Smooth muscle cell (in vitro differentiated cells): ENCODE measurements at regions not wholly inside any gene's neighbourhood (a gene's known extent, or its start where the extent isn't known, plus 50 kb on each side); places are given as distances from the start of the nearest gene placed in this dataset.

Experiments used
- DNase-seq: peaks from one replicate; lab custom pipeline; 2025; ENCODE audit not compliant: unreplicated experiment; lab: John Stamatoyannopoulos, UW
- H2AFZ ChIP-seq: fragments of 200-600 bp; sonication (generic); 2 replicates; pipeline ENCODE4 v1.6.0; 2016; ENCODE audit warnings: antibody characterized with exemption, low read depth, mild to moderate bottlenecking
- H3F3A ChIP-seq: fragments of 200-600 bp; sonication (generic); 2 replicates; pipeline ENCODE4 v1.6.0; 2017; ENCODE audit warnings: antibody characterized with exemption, low read depth
- H3K27ac ChIP-seq: fragments of 200-600 bp; sonication (generic); 2 replicates; pipeline ENCODE4 v1.5.1; 2016; ENCODE audit warnings: low read depth, mild to moderate bottlenecking
- H3K27me3 ChIP-seq: fragments of 200-600 bp; sonication (generic); 2 replicates; pipeline ENCODE4 v1.6.1; 2016; ENCODE audit warnings: low read depth, mild to moderate bottlenecking
- H3K36me3 ChIP-seq: fragments of 200-600 bp; sonication (generic); 2 replicates; pipeline ENCODE4 v1.5.1; 2016; ENCODE audit warnings: low read depth
- H3K4me1 ChIP-seq: fragments of 200-600 bp; sonication (generic); 2 replicates; pipeline ENCODE4 v1.5.1; 2016; ENCODE audit warnings: low read depth
- H3K4me2 ChIP-seq: fragments of 200-600 bp; sonication (generic); 2 replicates; pipeline ENCODE4 v1.6.0; 2016; ENCODE audit warnings: mild to moderate bottlenecking
- H3K4me3 ChIP-seq: fragments of 200-600 bp; sonication (generic); 2 replicates; pipeline ENCODE4 v1.5.1; 2016; ENCODE audit warnings: mild to moderate bottlenecking
- H3K79me2 ChIP-seq: fragments of 200-600 bp; sonication (generic); 2 replicates; pipeline ENCODE4 v1.6.0; 2016; ENCODE audit warnings: low read depth, mild to moderate bottlenecking
- H3K9ac ChIP-seq: fragments of 200-600 bp; sonication (generic); 2 replicates; pipeline ENCODE4 v1.6.0; 2016; ENCODE audit warnings: low read depth
- H3K9me3 ChIP-seq: fragments of 200-600 bp; sonication (generic); replicated peaks from 2 replicates; pipeline ENCODE4 v1.5.1; 2016; ENCODE audit warnings: low read depth
- H4K20me1 ChIP-seq: fragments of 200-600 bp; sonication (generic); 2 replicates; pipeline ENCODE4 v1.6.0; 2016; ENCODE audit warnings: low read depth
- CTCF ChIP-seq: fragments of 200-600 bp; sonication (generic); IDR thresholded peaks from 2 replicates; pipeline ENCODE4 v1.5.1; 2017; ENCODE audit warnings: borderline replicate concordance, mild to moderate bottlenecking, antibody characterized with exemption; ENCODE audit not compliant: insufficient read depth, poor library complexity, severe bottlenecking
- WGBS: methylation state at CpG from one replicate; pipeline ENCODE4 v1.1.7; 2016; ENCODE audit warnings: low lambda C conversion rate; 5-methylcytosine and 5-hydroxymethylcytosine counted together

GRCh38 chr3:20401253-20401652, 215.2 kb upstream of the SGO1 start:
- Histone ChIP-seq H3K27me3 (no peaks in the 10 kb centered on the region), H3K9ac (no peak overlapping the region), H2AFZ (no peak overlapping the region), H3F3A (peaks cover 5% of the 10 kb centered on the region), H3K27ac (no peak overlapping the region), H3K36me3 (no peaks in the 10 kb centered on the region), H4K20me1 (no peaks in the 10 kb centered on the region), H3K79me2 (no peaks in the 10 kb centered on the region), H3K4me1 (peaks cover 9% of the 10 kb centered on the region), H3K9me3 (no peaks in the 10 kb centered on the region), H3K4me3 (no peak overlapping the region), H3K4me2 (no peak overlapping the region)
- TF ChIP-seq CTCF: no peak
- 86% methylated on average over 4 of the region's 4 CpGs for WGBS
- no peak for DNase-seq

GRCh38 chr3:20400686-20401085, 214.7 kb upstream of the SGO1 start:
- DNase-seq: no peak
- Histone ChIP-seq H3K4me3 (no peak overlapping the region), H3K4me2 (no peak overlapping the region), H3K79me2 (no peaks in the 10 kb centered on the region), H3K9me3 (no peaks in the 10 kb centered on the region), H3K27ac (no peak overlapping the region), H2AFZ (no peak overlapping the region), H3K4me1 (peaks cover 5% of the 10 kb centered on the region), H4K20me1 (no peaks in the 10 kb centered on the region), H3K9ac (no peak overlapping the region), H3K27me3 (no peaks in the 10 kb centered on the region), H3F3A (no peaks in the 10 kb centered on the region), H3K36me3 (no peaks in the 10 kb centered on the region)
- 90% methylated on average over 1 of the region's 1 CpG for WGBS
- TF ChIP-seq CTCF: no peak

- no peak for DNase-seq
- no peaks in the 10 kb centered on the region for H4K20me1 ChIP-seq
- H2AFZ ChIP-seq: no peak overlapping the region
- 68% methylated on average over 2 of the region's 2 CpGs for WGBS
- no peaks in the 10 kb centered on the region for H3F3A ChIP-seq
- H3K4me2 ChIP-seq: no peak overlapping the region
- H3K9ac ChIP-seq: no peak overlapping the region
- no peaks in the 10 kb centered on the region for H3K9me3 ChIP-seq
- no peak for TF ChIP-seq CTCF
- H3K36me3 ChIP-seq: no peaks in the 10 kb centered on the region
- H3K27me3 ChIP-seq: no peaks in the 10 kb centered on the region
- no peak overlapping the region for H3K4me3 ChIP-seq
- peaks cover under 1% of the 10 kb centered on the region for H3K4me1 ChIP-seq
- H3K27ac ChIP-seq: no peak overlapping the region
- H3K79me2 ChIP-seq: no peaks in the 10 kb centered on the region
Observed at GRCh38 chr3:20400281-20400680, 214.3 kb upstream of the SGO1 start.

- no peak overlapping the region for H3K4me2 ChIP-seq
- no peaks in the 10 kb centered on the region for H3K36me3 ChIP-seq
- H3K27ac ChIP-seq: no peak overlapping the region
- 76% methylated on average over 3 of the region's 3 CpGs for WGBS
- H3K9me3 ChIP-seq: no peaks in the 10 kb centered on the region
- H3K27me3 ChIP-seq: no peaks in the 10 kb centered on the region
- no peak overlapping the region for H3K4me3 ChIP-seq
- no peaks in the 10 kb centered on the region for H3K79me2 ChIP-seq
- no peak for TF ChIP-seq CTCF
- no peaks in the 10 kb centered on the region for H3F3A ChIP-seq
- no peak for DNase-seq
- no peak overlapping the region for H2AFZ ChIP-seq
- no peaks in the 10 kb centered on the region for H4K20me1 ChIP-seq
- no peak overlapping the region for H3K9ac ChIP-seq
- H3K4me1 ChIP-seq: no peaks in the 10 kb centered on the region
Observed at GRCh38 chr3:20396335-20396734, 210.3 kb upstream of the SGO1 start.
